Hippocampal formation (tissue), 2 donors: ENCODE measurements at regions not wholly inside any gene's neighbourhood (a gene's known extent, or its start where the extent isn't known, plus 50 kb on each side); places are given as distances from the start of the nearest gene placed in this dataset.

Experiments
- DNase-seq, 2 donors: peaks; one replicate each; lab custom pipeline; 2025; lab: John Stamatoyannopoulos, UW

DNA sequence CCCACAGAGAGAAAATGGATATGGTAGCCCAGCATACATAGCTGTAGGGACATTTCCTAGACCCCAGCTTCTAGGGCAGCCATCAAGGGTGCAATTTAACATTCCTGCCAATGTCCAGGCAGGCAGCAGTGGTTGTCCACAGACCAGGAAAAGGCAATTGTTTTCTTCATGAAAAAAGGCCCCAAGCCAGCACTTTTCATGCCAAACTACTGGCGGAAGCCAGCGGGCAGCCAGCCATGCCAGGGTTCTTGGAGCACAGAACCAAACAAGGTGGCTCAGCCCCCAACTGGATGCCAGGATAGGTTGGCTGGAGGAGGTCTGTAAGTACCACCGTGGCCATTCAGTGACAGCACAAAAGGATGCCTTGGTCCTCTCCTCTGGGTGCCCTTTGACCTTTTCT, 94.6 kb downstream of the BANF2 start:
- peak; percentile 38 to 56 for DNase-seq

DNA sequence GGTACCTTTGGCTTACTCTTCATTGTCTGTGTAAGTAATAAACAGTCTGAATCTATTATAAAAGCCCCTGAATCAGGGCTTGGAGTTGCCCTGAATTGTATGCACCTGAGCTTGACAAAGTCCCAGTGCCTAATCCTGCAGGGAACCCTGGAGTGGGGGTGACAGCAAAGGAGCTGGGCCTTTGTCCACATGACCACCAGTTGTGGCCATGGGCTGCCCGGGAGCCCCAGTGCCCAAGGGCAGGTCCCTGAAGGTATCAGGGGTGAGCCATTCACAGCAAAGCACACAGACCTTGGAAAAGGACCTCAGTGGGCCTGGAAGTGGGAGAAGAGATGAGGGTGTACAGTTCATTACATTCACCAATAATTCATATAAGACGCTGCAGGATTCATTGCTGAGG, 94.2 kb downstream of the BANF2 start:
- DNase-seq, result no peak

DNA sequence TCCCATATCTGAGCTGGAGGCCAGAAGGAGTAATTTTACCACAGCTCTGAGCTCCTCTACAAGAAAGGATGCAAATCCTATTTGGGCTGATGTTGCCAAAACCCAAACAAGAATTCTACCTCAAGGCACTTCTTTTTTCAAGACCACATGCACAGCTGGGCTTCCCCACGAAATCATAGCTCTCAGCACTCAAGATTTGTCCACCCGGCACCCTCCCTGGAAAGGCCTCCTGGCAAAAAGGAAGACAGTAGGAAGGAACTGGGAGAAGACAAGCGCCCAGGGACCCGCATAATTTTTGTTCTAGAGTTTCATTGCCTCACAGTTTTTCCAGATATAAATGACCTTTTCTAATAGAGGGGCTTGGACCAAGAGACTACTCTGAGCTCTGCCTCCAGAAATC, 90.5 kb downstream of the BANF2 start:
- no peak for DNase-seq

DNA sequence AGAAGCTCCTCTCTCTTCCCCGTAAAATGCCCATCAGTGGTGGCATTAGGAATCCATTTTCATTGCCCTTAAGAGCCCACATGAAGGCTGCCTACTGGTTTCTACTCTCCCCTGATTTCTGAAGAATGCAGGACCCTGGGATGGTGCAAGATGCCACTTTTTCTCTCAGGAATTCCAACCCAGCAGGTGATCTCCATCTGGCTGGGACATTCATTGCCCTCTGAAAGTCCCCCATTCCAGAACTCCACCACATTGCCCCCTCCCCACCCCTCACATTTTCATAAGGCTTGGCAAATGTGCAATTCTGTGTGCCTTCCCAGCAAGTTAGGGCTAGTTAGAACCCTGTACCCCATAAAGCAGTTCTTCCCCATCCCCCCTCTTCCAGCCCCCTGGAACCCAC, 88.0 kb downstream of the BANF2 start:
- no peak for DNase-seq

DNA sequence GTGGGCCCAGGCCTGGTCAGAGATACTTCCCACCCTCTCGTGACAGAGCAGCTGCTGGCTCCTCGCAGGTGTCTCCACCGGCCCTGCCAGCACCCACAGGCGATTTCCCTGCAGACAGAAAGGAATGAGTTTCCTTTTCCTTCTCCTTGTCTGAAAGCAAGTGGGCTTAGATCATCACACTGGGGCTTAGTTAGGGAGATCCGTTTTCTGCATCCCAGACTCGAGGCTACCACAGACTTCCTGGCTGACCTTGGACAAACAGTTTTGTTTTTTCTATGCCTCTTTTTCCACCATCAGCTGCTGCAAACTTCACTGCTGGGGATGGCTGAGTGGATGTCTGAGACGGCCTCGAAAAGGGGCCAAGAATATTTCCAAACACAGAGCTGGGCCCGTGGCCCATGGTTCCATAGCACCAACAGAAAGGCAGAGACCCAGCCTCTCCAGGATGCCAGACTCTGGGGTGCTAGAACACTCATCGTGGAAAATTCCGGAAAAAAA, 86.5 kb downstream of the BANF2 start:
- DNase-seq, result no peak
